GM23338 (cell line): ENCODE measurements at regions not wholly inside any gene's neighbourhood (a gene's known extent, or its start where the extent isn't known, plus 50 kb on each side); places are given as distances from the start of the nearest gene placed in this dataset.

Experiments used
- ATAC-seq: fragments of 200-7000 bp; cut with Tn5 transposase; 3 replicates; pipeline ENCODE4 v1.9.1; 2020
- DNase-seq: peaks from one replicate; pipeline ENCODE4 v3.0.0-alpha.2; 2015; ENCODE audit warnings: low spot score
- H2AFZ ChIP-seq: fragments of 200-600 bp; sonication (generic); 2 replicates; pipeline ENCODE4 v1.8.0; 2016; ENCODE audit warnings: antibody characterized with exemption, mild to moderate bottlenecking, moderate library complexity
- H3F3A ChIP-seq: fragments of 200-600 bp; sonication (generic); replicated peaks from 2 replicates; pipeline ENCODE4 v1.8.0; 2017; ENCODE audit warnings: antibody characterized with exemption, mixed run types, low read depth
- H3K27ac ChIP-seq: fragments of 200-600 bp; sonication (generic); 2 replicates; pipeline ENCODE4 v1.6.1; 2016; ENCODE audit warnings: low read depth
- H3K27me3 ChIP-seq: fragments of 200-600 bp; sonication (generic); 2 replicates; pipeline ENCODE4 v1.8.0; 2016; ENCODE audit warnings: mild to moderate bottlenecking, mixed run types, moderate library complexity; ENCODE audit not compliant: insufficient read depth
- H3K36me3 ChIP-seq: fragments of 200-600 bp; sonication (generic); 2 replicates; pipeline ENCODE4 v1.8.0; 2016; ENCODE audit warnings: mild to moderate bottlenecking; ENCODE audit not compliant: insufficient read depth
- H3K4me1 ChIP-seq: fragments of 200-600 bp; sonication (generic); 2 replicates; pipeline ENCODE4 v1.8.0; 2016; ENCODE audit warnings: mild to moderate bottlenecking, moderate library complexity; ENCODE audit not compliant: insufficient read depth
- H3K4me2 ChIP-seq: fragments of 200-600 bp; sonication (generic); 2 replicates; pipeline ENCODE4 v1.7.1; 2017; ENCODE audit warnings: mixed run types
- H3K4me3 ChIP-seq: fragments of 200-600 bp; sonication (generic); 2 replicates; pipeline ENCODE4 v1.6.1; 2016; ENCODE audit warnings: mixed run types
- H3K79me2 ChIP-seq: fragments of 200-600 bp; sonication (generic); replicated peaks from 2 replicates; pipeline ENCODE4 v1.8.0; 2017; ENCODE audit warnings: mild to moderate bottlenecking; ENCODE audit not compliant: insufficient read depth
- H3K9me2 ChIP-seq: fragments of 200-600 bp; sonication (generic); 2 replicates; pipeline ENCODE4 v1.8.0; 2017; ENCODE audit not compliant: insufficient read depth
- H4K20me1 ChIP-seq: fragments of 200-600 bp; sonication (generic); replicated peaks from 2 replicates; pipeline ENCODE4 v1.8.0; 2017; ENCODE audit warnings: mild to moderate bottlenecking; ENCODE audit not compliant: insufficient read depth
- H3K27ac Mint-ChIP-seq: 2 replicates; pipeline ENCODE4 v1.8.0; 2020; ENCODE audit warnings: inconsistent platforms, mild to moderate bottlenecking, moderate library complexity, mixed read lengths
- H3K27me3 Mint-ChIP-seq: 3 replicates; pipeline ENCODE4 v1.8.0; 2022; ENCODE audit warnings: low read depth, mild to moderate bottlenecking, moderate library complexity, mixed read lengths, inconsistent platforms; ENCODE audit not compliant: insufficient read depth, poor library complexity
- H3K36me3 Mint-ChIP-seq: 3 replicates; pipeline ENCODE4 v1.8.0; 2021; ENCODE audit warnings: low read depth, mild to moderate bottlenecking, inconsistent platforms, moderate library complexity, mixed read lengths
- H3K4me1 Mint-ChIP-seq: 3 replicates; pipeline ENCODE4 v1.8.0; 2020; ENCODE audit warnings: mild to moderate bottlenecking, inconsistent platforms, mixed read lengths
- H3K4me3 Mint-ChIP-seq: 3 replicates; pipeline ENCODE4 v1.8.0; 2021; ENCODE audit warnings: moderate library complexity, mild to moderate bottlenecking, inconsistent platforms, mixed read lengths
- H3K9me3 Mint-ChIP-seq: 3 replicates; pipeline ENCODE4 v1.8.0; 2020; ENCODE audit warnings: moderate library complexity, mild to moderate bottlenecking, inconsistent platforms, mixed read lengths
- CTCF ChIP-seq, 2 experiments: fragments of 200-600 bp in 1 of 2; sonication (generic) in 1 of 2; conservative IDR thresholded peaks; 2 replicates each; pipeline versions ENCODE4 v1.5.1 to v1.6.1; 2016 to 2017; ENCODE audit warnings: antibody characterized with exemption in 2 of 2, low read depth in 2 of 2, mild to moderate bottlenecking in 2 of 2, moderate library complexity in 1 of 2
- JUNB ChIP-seq: IDR thresholded peaks from one replicate; pipeline ENCODE4 v1.6.1; 2016; ENCODE audit warnings: antibody characterized with exemption; ENCODE audit not compliant: unreplicated experiment
- POLR2AphosphoS5 ChIP-seq: IDR thresholded peaks from 2 replicates; pipeline ENCODE4 v1.6.1; 2016; ENCODE audit warnings: antibody characterized with exemption, low read depth
- STAT1 ChIP-seq: IDR thresholded peaks from one replicate; pipeline ENCODE4 v1.6.1; 2016; ENCODE audit warnings: antibody characterized with exemption; ENCODE audit not compliant: unreplicated experiment
- ZNF114 ChIP-seq: fragments of 250-450 bp; sonication (Bioruptor Pico); IDR thresholded peaks from 2 replicates; pipeline ENCODE4 v1.5.0; 2020; ENCODE audit warnings: mild to moderate bottlenecking, moderate library complexity
- ZNF331 ChIP-seq: fragments of 250-450 bp; sonication (Bioruptor Pico); IDR thresholded peaks from 2 replicates; pipeline ENCODE4 v1.5.0; 2020; ENCODE audit warnings: low read depth, mild to moderate bottlenecking, moderate library complexity
- ZNF462 ChIP-seq: fragments of 250-450 bp; sonication (Bioruptor Pico); IDR thresholded peaks from 2 replicates; pipeline ENCODE4 v1.5.0; 2020; ENCODE audit warnings: mild to moderate bottlenecking, moderate library complexity
- TF ChIP-seq, protein P1 (sequence below): IDR thresholded peaks from 2 replicates; pipeline ENCODE4 v1.6.1; 2016; ENCODE audit warnings: antibody characterized with exemption
- TF ChIP-seq, protein P2 (sequence below): IDR thresholded peaks from one replicate; pipeline ENCODE4 v1.6.1; 2018; ENCODE audit warnings: antibody characterized with exemption; ENCODE audit not compliant: unreplicated experiment

DNA sequence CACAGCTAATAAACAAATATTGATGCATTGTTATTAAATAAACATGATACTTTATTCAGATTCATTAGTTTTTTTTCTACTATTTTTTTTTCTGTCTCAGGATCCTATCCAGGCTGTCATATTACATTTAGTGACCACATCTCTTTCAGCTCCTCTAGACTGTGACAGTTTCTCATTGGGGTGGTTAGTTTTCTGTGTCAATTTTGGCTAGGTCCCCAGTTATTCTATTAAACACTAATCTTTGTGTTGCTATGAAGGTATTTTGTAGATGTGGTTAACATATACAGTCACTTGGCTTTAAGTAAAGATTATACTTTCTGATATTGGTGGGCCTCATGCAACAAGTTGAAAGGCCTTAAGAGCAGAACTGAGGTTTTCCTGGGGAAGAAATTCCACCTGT lies 563.0 kb downstream of the LRRC70 start:
- no peak overlapping the region for H3K27ac Mint-ChIP-seq
- no peaks in the 10 kb centered on the region for H3K4me1 Mint-ChIP-seq
- no peaks in the 10 kb centered on the region for H3K79me2 ChIP-seq
- H3F3A ChIP-seq: no peaks in the 10 kb centered on the region
- H3K27ac ChIP-seq: no peak overlapping the region
- H3K4me1 ChIP-seq: no peaks in the 10 kb centered on the region
- no peak overlapping the region for H2AFZ ChIP-seq
- H3K36me3 Mint-ChIP-seq: no peaks in the 10 kb centered on the region
- H3K4me3 ChIP-seq: no peak overlapping the region
- no peaks in the 10 kb centered on the region for H3K36me3 ChIP-seq
- no peaks in the 10 kb centered on the region for H3K27me3 Mint-ChIP-seq
- no peak overlapping the region for H3K4me3 Mint-ChIP-seq
- H3K4me2 ChIP-seq: no peak overlapping the region
- no peaks in the 10 kb centered on the region for H3K9me3 Mint-ChIP-seq
- H3K9me2 ChIP-seq: no peaks in the 10 kb centered on the region
- DNase-seq (no peak), ATAC-seq (no peak)
- H4K20me1 ChIP-seq: no peaks in the 10 kb centered on the region
- no peaks in the 10 kb centered on the region for H3K27me3 ChIP-seq
- TF ChIP-seq POLR2AphosphoS5 (no peak), ZNF114 (no peak), JUNB (no peak), STAT1 (no peak), CTCF (conservative IDR thresholded peaks at IDR 0.05; ENCODE audit: low read depth in 2 of 2) (no peak), ZNF462 (CRISPR knock-in tag) (no peak), ZNF331 (CRISPR knock-in tag) (no peak)
- TF ChIP-seq, protein P1, sequence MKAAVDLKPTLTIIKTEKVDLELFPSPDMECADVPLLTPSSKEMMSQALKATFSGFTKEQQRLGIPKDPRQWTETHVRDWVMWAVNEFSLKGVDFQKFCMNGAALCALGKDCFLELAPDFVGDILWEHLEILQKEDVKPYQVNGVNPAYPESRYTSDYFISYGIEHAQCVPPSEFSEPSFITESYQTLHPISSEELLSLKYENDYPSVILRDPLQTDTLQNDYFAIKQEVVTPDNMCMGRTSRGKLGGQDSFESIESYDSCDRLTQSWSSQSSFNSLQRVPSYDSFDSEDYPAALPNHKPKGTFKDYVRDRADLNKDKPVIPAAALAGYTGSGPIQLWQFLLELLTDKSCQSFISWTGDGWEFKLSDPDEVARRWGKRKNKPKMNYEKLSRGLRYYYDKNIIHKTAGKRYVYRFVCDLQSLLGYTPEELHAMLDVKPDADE: no peak
- TF ChIP-seq, protein P2, sequence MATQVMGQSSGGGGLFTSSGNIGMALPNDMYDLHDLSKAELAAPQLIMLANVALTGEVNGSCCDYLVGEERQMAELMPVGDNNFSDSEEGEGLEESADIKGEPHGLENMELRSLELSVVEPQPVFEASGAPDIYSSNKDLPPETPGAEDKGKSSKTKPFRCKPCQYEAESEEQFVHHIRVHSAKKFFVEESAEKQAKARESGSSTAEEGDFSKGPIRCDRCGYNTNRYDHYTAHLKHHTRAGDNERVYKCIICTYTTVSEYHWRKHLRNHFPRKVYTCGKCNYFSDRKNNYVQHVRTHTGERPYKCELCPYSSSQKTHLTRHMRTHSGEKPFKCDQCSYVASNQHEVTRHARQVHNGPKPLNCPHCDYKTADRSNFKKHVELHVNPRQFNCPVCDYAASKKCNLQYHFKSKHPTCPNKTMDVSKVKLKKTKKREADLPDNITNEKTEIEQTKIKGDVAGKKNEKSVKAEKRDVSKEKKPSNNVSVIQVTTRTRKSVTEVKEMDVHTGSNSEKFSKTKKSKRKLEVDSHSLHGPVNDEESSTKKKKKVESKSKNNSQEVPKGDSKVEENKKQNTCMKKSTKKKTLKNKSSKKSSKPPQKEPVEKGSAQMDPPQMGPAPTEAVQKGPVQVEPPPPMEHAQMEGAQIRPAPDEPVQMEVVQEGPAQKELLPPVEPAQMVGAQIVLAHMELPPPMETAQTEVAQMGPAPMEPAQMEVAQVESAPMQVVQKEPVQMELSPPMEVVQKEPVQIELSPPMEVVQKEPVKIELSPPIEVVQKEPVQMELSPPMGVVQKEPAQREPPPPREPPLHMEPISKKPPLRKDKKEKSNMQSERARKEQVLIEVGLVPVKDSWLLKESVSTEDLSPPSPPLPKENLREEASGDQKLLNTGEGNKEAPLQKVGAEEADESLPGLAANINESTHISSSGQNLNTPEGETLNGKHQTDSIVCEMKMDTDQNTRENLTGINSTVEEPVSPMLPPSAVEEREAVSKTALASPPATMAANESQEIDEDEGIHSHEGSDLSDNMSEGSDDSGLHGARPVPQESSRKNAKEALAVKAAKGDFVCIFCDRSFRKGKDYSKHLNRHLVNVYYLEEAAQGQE: no peak
